Gastroesophageal sphincter (tissue), 4 donors: ENCODE measurements at regions not wholly inside any gene's neighbourhood (a gene's known extent, or its start where the extent isn't known, plus 50 kb on each side); places are given as distances from the start of the nearest gene placed in this dataset.

Experiments
- ATAC-seq: fragments of 150-250 bp; one replicate; pipeline ENCODE4 v1.9.1; 2016; ENCODE audit warnings: mild to moderate bottlenecking, moderate library complexity
- H3K27ac ChIP-seq, 4 donors: fragments of 200-600 bp; sonication (generic) in 3 of 4; 1 replicate in 3 of 4; 2 replicates in 1 of 4; pipeline ENCODE4 v1.5.1; 2016 to 2019
- H3K27me3 ChIP-seq: fragments of 200-600 bp; sonication (generic); one replicate; pipeline ENCODE4 v1.5.1; 2019
- H3K36me3 ChIP-seq, 2 donors: fragments of 200-600 bp; sonication (generic); one replicate each; pipeline ENCODE4 v1.5.1; 2019; ENCODE audit warnings: control low read depth in 1 of 2
- H3K4me1 ChIP-seq, 3 donors: fragments of 200-600 bp; sonication (generic); 1 replicate in 2 of 3; 2 replicates in 1 of 3; pipeline ENCODE4 v1.5.1; 2016 to 2019; ENCODE audit warnings: control low read depth in 2 of 3
- H3K4me3 ChIP-seq, 2 donors: fragments of 200-600 bp; sonication (generic); one replicate each; pipeline ENCODE4 v1.5.1; 2019; ENCODE audit warnings: mild to moderate bottlenecking in 1 of 2, moderate library complexity in 1 of 2
- H3K9me3 ChIP-seq, 3 donors: fragments of 200-600 bp; sonication (generic); one replicate each; pipeline ENCODE4 v1.5.1; 2017 to 2019; ENCODE audit warnings: control low read depth in 2 of 3
- CTCF ChIP-seq, 4 experiments: fragments of 200-600 bp in 2 of 4; fragments of 450-650 bp in 2 of 4; sonication (generic) in 1 of 4; IDR thresholded peaks; one replicate each; pipeline ENCODE4 v1.5.1; 2017 to 2019; ENCODE audit warnings: antibody characterized with exemption in 4 of 4, mild to moderate bottlenecking in 2 of 4, moderate library complexity in 2 of 4
- EP300 ChIP-seq: sonication (generic); formaldehyde crosslinking; IDR thresholded peaks from one replicate; pipeline ENCODE4 v1.6.1; 2017; ENCODE audit warnings: antibody characterized with exemption, mild to moderate bottlenecking
- POLR2A ChIP-seq, 2 donors: fragments of 450-650 bp; IDR thresholded peaks; one replicate each; pipeline ENCODE4 v1.6.1; 2017; ENCODE audit warnings: antibody characterized with exemption in 2 of 2, mild to moderate bottlenecking in 2 of 2, moderate library complexity in 1 of 2
- POLR2AphosphoS5 ChIP-seq: sonication (generic); formaldehyde crosslinking; IDR thresholded peaks from one replicate; pipeline ENCODE4 v1.6.1; 2017; ENCODE audit warnings: antibody characterized with exemption
- WGBS, 2 donors: methylation state at CpG; one replicate each; pipeline ENCODE4 v1.1.5; 2018; ENCODE audit warnings: low coverage in 1 of 2; 5-methylcytosine and 5-hydroxymethylcytosine counted together

DNA sequence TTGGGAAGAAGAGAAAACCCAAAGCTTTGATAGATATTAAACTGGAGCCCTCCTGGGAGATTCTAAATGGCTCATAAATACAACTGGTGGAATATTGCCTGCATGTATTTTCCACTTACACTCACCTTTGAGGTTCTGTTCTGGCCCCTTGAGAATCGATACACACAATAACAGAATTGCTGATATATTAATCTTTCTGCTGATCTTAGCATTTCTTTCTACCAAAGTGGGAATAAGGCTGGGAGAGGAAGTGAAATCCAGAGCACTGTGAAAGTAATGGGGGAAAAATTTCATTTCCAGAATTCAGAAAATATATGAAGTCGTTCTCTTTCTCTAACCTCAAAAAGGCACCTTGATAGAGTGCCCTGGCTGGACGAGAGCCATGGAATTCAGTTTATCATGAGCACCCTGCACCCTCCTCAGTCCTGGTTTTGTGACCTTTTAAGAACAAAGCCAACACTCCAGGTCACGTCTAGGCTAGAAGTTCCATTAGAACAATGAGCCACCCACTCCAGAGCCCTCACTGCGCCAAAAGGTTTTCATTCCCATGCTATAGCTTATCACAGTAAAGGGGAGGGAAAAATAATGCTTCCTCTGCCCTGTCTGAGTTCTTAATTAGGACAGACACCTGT lies 244.5 kb downstream of the CD83 start:
- Histone ChIP-seq H3K4me1 (peaks cover 0 to 22% (median 12%) of the 10 kb centered on the region in 3 donors), H3K27me3 (no peaks in the 10 kb centered on the region), H3K27ac (peak overlapping the region; percentile 34 to 67 (median 60)), H3K36me3 (no peaks in the 10 kb centered on the region), H3K9me3 (no peaks in the 10 kb centered on the region), H3K4me3 (no peak overlapping the region)
- 63 to 82% methylated on average over 5 of the region's 5 CpGs for WGBS, 2 donors
- no peak for ATAC-seq
- TF ChIP-seq POLR2A (IDR thresholded peaks at IDR 0.05) (no peak), CTCF (IDR thresholded peaks at IDR 0.05) (no peak), EP300 (no peak), POLR2AphosphoS5 (no peak)

- 96 to 97% methylated on average over 5 of the region's 5 CpGs for WGBS, 2 donors
- H3K4me1 ChIP-seq: peaks cover 0 to 22% (median 12%) of the 10 kb centered on the region in 3 donors
- H3K27ac ChIP-seq: no peak overlapping the region
Observed at GRCh38 chr6:14364370-14364769, 246.8 kb downstream of the CD83 start.

GRCh38 chr6:14365393-14365792 lies 247.8 kb downstream of the CD83 start:
- TF ChIP-seq POLR2AphosphoS5 (no peak), CTCF (IDR thresholded peaks at IDR 0.05) (no peak), POLR2A (IDR thresholded peaks at IDR 0.05) (no peak), EP300 (no peak)
- Histone ChIP-seq H3K4me3 (no peak overlapping the region), H3K4me1 (peaks cover 0 to 22% (median 12%) of the 10 kb centered on the region in 3 donors), H3K9me3 (no peaks in the 10 kb centered on the region), H3K27ac (no peak overlapping the region), H3K27me3 (no peaks in the 10 kb centered on the region), H3K36me3 (no peaks in the 10 kb centered on the region)
- no peak for ATAC-seq
- WGBS, 2 donors: 71 to 100% methylated on average over 1 of the region's 1 CpG

More at GRCh38 chr6:14364370-14364769, 246.8 kb downstream of the CD83 start:
- H3K27me3 ChIP-seq: no peaks in the 10 kb centered on the region
- no peaks in the 10 kb centered on the region for H3K9me3 ChIP-seq
- no peak overlapping the region for H3K4me3 ChIP-seq
- TF ChIP-seq CTCF (IDR thresholded peaks at IDR 0.05): no peak
- TF ChIP-seq POLR2AphosphoS5: no peak
- no peak for TF ChIP-seq POLR2A (IDR thresholded peaks at IDR 0.05)
- TF ChIP-seq EP300: no peak
- H3K36me3 ChIP-seq: no peaks in the 10 kb centered on the region
- ATAC-seq: no peak

- no peak overlapping the region for H3K4me3 ChIP-seq
Observed at GRCh38 chr6:14366315-14366714, 248.7 kb downstream of the CD83 start.

More at GRCh38 chr6:14366315-14366714, 248.7 kb downstream of the CD83 start:
- no peak for ATAC-seq
- Histone ChIP-seq H3K9me3 (no peaks in the 10 kb centered on the region), H3K27me3 (no peaks in the 10 kb centered on the region), H3K27ac (no peak overlapping the region), H3K36me3 (no peaks in the 10 kb centered on the region), H3K4me1 (peaks cover 0 to 14% (median 10%) of the 10 kb centered on the region in 3 donors)
- WGBS, 2 donors: 100% methylated on average over 3 to 4 of the region's 4 CpGs
- no peak for TF ChIP-seq POLR2A (IDR thresholded peaks at IDR 0.05)
- no peak for TF ChIP-seq POLR2AphosphoS5
- no peak for TF ChIP-seq EP300
- TF ChIP-seq CTCF (IDR thresholded peaks at IDR 0.05): no peak
